ENCODE measurements at regions not wholly inside any gene's neighbourhood (a gene's known extent, or its start where the extent isn't known, plus 50 kb on each side); places are given as distances from the start of the nearest gene placed in this dataset.
"Not testable (repeated sequence)": the region's sequence is repeated elsewhere in the genome, so short reads cannot be mapped to it uniquely, and the experiment has no call there.

- no peak for DNase-seq (ENCODE audit: low read depth, low spot score)
Observed at GRCh38 chr4:55028196-55028595, 97.2 kb downstream of the KDR start.

GRCh38 chr4:55027596-55027995 lies 97.8 kb downstream of the KDR start:
- H3K4me3 ChIP-seq (ENCODE audit: low read length): no peak overlapping the region
- no peak for DNase-seq (ENCODE audit: low read depth, low spot score)

More at GRCh38 chr4:55028196-55028595, 97.2 kb downstream of the KDR start:
- no peak overlapping the region for H3K4me3 ChIP-seq (ENCODE audit: low read length)

DNA sequence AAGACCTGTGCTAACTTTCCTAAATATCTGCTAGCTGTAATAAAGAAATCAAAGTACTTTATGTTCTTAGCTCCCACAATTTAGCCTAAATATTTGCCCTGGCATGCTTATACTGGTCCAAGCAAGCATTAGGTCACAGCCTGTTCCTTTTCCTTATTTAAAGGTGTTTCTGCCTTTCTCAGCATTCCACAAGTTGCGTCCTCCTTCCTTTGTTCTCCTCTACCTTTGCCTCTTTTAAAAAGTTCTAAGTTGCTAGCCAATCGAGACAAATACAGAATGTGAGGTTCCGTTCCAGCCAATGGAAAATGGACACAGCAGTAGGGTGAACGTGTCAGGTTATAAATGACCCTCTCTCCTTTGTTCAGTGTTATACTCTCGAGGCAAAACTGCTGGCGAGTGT lies 99.9 kb downstream of the KDR start:
- H3K4me3 ChIP-seq (ENCODE audit: low read length); DNase-seq (ENCODE audit: low read depth, low spot score): not testable (repeated sequence)

DNA sequence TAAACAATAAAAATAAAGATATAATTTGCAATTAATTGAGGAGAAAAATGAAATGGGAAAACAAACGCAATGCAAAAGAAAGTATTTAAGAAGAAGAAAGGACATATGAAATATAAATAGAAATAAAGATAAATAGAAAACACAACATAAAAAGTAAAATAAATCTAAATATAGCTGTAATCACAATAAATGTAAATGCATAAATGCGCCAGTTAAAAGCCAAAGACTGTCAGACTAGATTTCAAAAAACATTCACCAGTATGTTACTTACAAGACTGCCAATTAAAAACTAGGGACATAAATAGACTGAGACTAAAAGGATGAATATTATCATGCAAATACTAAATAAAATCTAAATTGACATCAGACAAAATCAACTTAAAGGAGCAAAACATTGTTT lies 102.4 kb downstream of the KDR start:
- no peak for DNase-seq (ENCODE audit: low read depth, low spot score)
- no peak overlapping the region for H3K4me3 ChIP-seq (ENCODE audit: low read length)

- H3K4me3 ChIP-seq (ENCODE audit: low read length): no peak overlapping the region
- DNase-seq (ENCODE audit: low read depth, low spot score): no peak
Observed at GRCh38 chr4:55021214-55021613, 104.2 kb downstream of the KDR start.

GRCh38 chr4:55020131-55020530 lies 105.3 kb downstream of the KDR start:
- no peak for DNase-seq (ENCODE audit: low read depth, low spot score)
- H3K4me3 ChIP-seq (ENCODE audit: low read length): no peak overlapping the region

GRCh38 chr4:55018978-55019377 lies 106.4 kb downstream of the KDR start:
- H3K4me3 ChIP-seq (ENCODE audit: low read length): no peak overlapping the region
- no peak for DNase-seq (ENCODE audit: low read depth, low spot score)

DNA sequence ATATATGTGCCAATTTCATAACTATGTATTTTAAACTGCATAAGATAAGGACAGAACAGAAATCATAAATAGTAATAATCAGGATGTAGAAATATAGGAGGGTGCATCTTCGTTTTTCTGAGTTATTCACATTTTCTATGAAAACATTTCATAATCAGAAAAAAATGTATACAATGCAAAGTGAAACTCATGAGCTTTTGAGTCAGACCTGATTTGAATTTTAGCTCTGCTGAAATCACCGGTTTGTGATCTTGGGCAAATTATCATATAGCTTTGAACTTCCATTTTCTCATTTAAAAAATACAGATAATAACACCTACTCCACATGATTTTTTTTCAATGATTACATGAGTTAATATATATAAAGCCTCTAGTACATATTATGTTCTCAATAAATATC lies 106.9 kb downstream of the KDR start:
- no peak for DNase-seq (ENCODE audit: low read depth, low spot score)
- no peak overlapping the region for H3K4me3 ChIP-seq (ENCODE audit: low read length)

GRCh38 chr4:55017406-55017805 lies 108.0 kb downstream of the KDR start:
- H3K4me3 ChIP-seq (ENCODE audit: low read length): no peak overlapping the region
- DNase-seq (ENCODE audit: low read depth, low spot score): no peak

GRCh38 chr4:55016131-55016530 lies 109.3 kb downstream of the KDR start:
- H3K4me3 ChIP-seq (ENCODE audit: low read length): no peak overlapping the region
- DNase-seq (ENCODE audit: low read depth, low spot score): peak; percentile 70

- H3K4me3 ChIP-seq (ENCODE audit: low read length): no peak overlapping the region
- no peak for DNase-seq (ENCODE audit: low read depth, low spot score)
Observed at GRCh38 chr4:55014876-55015275, 110.5 kb downstream of the KDR start.

GRCh38 chr4:55013431-55013955 lies 111.9 kb downstream of the KDR start:
- no peak for DNase-seq (ENCODE audit: low read depth, low spot score)
- no peak overlapping the region for H3K4me3 ChIP-seq (ENCODE audit: low read length)

DNA sequence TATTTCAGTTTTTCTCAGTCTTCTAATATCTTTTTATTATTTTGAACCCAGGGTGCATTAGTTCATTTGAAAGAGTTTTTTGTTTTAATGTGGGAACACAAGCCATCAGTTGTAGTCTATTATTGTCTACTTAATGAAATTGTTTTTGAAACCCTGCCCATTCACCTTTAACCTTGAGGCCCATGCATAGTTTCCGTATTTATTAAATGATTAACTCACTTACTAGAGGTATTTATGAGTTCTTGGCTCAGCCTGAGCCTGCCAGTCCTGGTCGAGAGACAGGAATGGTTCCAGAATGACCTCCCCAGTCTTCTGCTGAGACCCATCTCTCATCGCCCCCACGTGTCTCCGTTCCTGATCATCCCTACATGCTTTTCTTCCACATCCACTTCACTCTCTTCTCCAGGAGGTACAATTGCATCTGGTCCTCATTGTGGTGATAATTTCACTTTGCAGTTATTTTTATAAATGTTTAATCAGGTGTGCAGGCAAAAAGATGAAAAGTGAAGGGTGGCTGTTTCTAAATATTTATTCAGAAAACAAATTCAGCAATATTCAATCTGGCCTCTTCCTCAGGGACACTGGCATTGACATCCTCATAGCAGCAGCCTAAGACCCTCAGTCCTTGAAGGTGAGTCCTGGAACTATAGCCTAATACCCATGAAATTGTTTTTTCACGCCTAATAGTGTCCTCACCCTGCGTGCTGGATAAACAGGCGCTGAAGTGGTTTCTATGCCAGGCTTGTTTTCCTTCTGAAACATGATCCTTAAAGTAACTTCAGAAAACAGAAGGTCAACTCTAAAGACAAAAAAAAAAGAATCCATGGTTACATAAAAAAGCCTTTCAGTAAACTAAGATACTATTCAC lies 112.8 kb downstream of the KDR start:
- H3K4me3 ChIP-seq (ENCODE audit: low read length): no peak overlapping the region
- no peak for DNase-seq (ENCODE audit: low read depth, low spot score)

- no peak for DNase-seq (ENCODE audit: low read depth, low spot score)
- H3K4me3 ChIP-seq (ENCODE audit: low read length): no peak overlapping the region
Observed at GRCh38 chr4:55011761-55012160, 113.6 kb downstream of the KDR start.

- no peak for DNase-seq (ENCODE audit: low read depth, low spot score)
- no peak overlapping the region for H3K4me3 ChIP-seq (ENCODE audit: low read length)
Observed at GRCh38 chr4:55010550-55010949, 114.8 kb downstream of the KDR start.

- DNase-seq (ENCODE audit: low read depth, low spot score): no peak
- no peak overlapping the region for H3K4me3 ChIP-seq (ENCODE audit: low read length)
Observed at GRCh38 chr4:55008166-55009056, 117.0 kb downstream of the KDR start.

GRCh38 chr4:55005910-55006309 lies 119.5 kb downstream of the KDR start:
- no peak for DNase-seq (ENCODE audit: low read depth, low spot score)
- H3K4me3 ChIP-seq (ENCODE audit: low read length): no peak overlapping the region

DNA sequence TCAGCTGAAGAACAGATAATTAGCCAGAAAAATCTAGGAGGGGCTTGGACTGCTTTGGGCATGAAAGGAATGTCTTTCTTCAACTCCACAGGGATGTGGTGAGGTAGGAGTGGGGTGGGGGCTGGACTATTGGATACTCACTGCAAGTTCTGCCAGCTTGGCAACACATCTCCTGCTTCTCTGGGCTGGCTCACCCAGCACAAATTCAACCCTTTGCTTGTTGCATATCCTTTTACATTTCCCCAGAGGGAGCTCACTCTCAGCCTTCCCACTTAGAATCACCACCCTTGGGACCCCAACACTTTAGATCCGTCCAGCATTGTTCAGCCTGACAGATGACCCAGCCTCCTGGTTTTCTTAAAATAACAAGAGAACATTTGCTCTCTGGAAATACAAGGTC lies 120.6 kb downstream of the KDR start:
- H3K4me3 ChIP-seq (ENCODE audit: low read length): no peak overlapping the region
- DNase-seq (ENCODE audit: low read depth, low spot score): no peak

GRCh38 chr4:55002431-55002830 lies 123.0 kb downstream of the KDR start:
- H3K4me3 ChIP-seq (ENCODE audit: low read length): no peak overlapping the region
- no peak for DNase-seq (ENCODE audit: low read depth, low spot score)

DNA sequence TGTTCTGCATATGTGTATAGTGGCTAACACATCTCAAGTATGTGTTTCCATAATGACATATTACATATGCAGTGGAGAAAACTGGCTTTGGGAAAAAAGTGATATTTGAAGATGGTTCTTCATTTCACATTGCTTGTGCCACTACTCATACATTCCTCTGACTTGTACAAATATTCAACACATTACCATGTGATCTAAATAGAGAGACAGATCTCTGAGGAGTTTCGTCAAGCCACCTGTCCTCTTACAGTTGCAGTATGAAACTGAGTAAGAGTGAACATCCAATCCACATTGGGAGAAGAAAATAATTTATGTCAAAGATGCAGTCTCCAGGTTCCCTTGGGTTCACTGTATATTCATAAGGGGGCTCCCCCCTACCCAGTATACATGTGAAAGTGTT lies 123.9 kb downstream of the KDR start:
- H3K4me3 ChIP-seq (ENCODE audit: low read length): no peak overlapping the region
- no peak for DNase-seq (ENCODE audit: low read depth, low spot score)
